Calu3 (cell line): ENCODE measurements at regions not wholly inside any gene's neighbourhood (a gene's known extent, or its start where the extent isn't known, plus 50 kb on each side); places are given as distances from the start of the nearest gene placed in this dataset.

Experiments
- BruUV-seq: library from RNA; stranded (reverse); fragments of 400-500 nt; replicated peaks from 2 replicates; lab custom pipeline; 2021; lab: Mats Ljungman, UMichigan
- CTCF ChIA-PET: fragments of 300-600 bp; sonication (Branson Sonifier 250); formaldehyde crosslinking; loops from one replicate; lab custom pipeline; 2022; ENCODE audit warnings: antibody characterized with exemption; lab: Charles Lee
- DNase-seq: peaks from one replicate; pipeline ENCODE4 v3.0.0; 2022
- H3K27ac Mint-ChIP-seq: one replicate; pipeline ENCODE4 v1.8.0; 2022; ENCODE audit warnings: mixed read lengths; ENCODE audit not compliant: unreplicated experiment
- H3K27me3 Mint-ChIP-seq: one replicate; pipeline ENCODE4 v1.8.0; 2022; ENCODE audit warnings: mixed read lengths; ENCODE audit not compliant: unreplicated experiment
- H3K36me3 Mint-ChIP-seq: one replicate; pipeline ENCODE4 v1.8.0; 2022; ENCODE audit warnings: mild to moderate bottlenecking, moderate library complexity, mixed read lengths; ENCODE audit not compliant: insufficient read depth, unreplicated experiment
- H3K4me1 Mint-ChIP-seq: one replicate; pipeline ENCODE4 v1.8.0; 2022; ENCODE audit warnings: mild to moderate bottlenecking, low read depth, mixed read lengths; ENCODE audit not compliant: unreplicated experiment
- H3K4me3 Mint-ChIP-seq: one replicate; pipeline ENCODE4 v1.8.0; 2022; ENCODE audit warnings: mild to moderate bottlenecking, low read depth, moderate library complexity, mixed read lengths; ENCODE audit not compliant: unreplicated experiment
- H3K9me3 Mint-ChIP-seq: one replicate; pipeline ENCODE4 v1.8.0; 2022; ENCODE audit warnings: low read depth, mixed read lengths; ENCODE audit not compliant: unreplicated experiment
- CTCF ChIP-seq: fragments of 200-600 bp; IDR thresholded peaks from one replicate; pipeline ENCODE4 v1.8.0; 2022; ENCODE audit warnings: antibody characterized with exemption; ENCODE audit not compliant: unreplicated experiment
- intact Hi-C: fragments of 100-400 bp; cut with micrococcal nuclease; formaldehyde crosslinking; loops from one replicate; pipeline ENCODE4 v1.10.0; 2022; ENCODE audit not compliant: unreplicated experiment

- Mint-ChIP-seq H3K27ac (no peak overlapping the region), H3K4me3 (no peak overlapping the region), H3K4me1 (peaks cover 14% of the 10 kb centered on the region), H3K36me3 (no peaks in the 10 kb centered on the region), H3K9me3 (peaks cover 2% of the 10 kb centered on the region), H3K27me3 (no peaks in the 10 kb centered on the region)
- BruUV-seq, result no TSS peak
- intact Hi-C loops, result no loop called here
- DNase-seq, result no peak
- no peak for TF ChIP-seq CTCF
- CTCF ChIA-PET, result no interaction called here
These were observed 340.9 kb upstream of the PCDH15 start for GRCh38 chr10:55141892-55142291.

- Mint-ChIP-seq H3K27ac (no peak overlapping the region), H3K4me3 (no peak overlapping the region), H3K27me3 (no peaks in the 10 kb centered on the region), H3K9me3 (peaks cover 2% of the 10 kb centered on the region), H3K4me1 (no peaks in the 10 kb centered on the region), H3K36me3 (no peaks in the 10 kb centered on the region)
- BruUV-seq, result no TSS peak
- DNase-seq, result no peak
- CTCF ChIA-PET, result no interaction called here
- TF ChIP-seq CTCF, result no peak
- intact Hi-C loops, result no loop called here
These were observed 336.0 kb upstream of the PCDH15 start for GRCh38 chr10:55137063-55137462.

- H3K36me3 Mint-ChIP-seq, result no peaks in the 10 kb centered on the region
- CTCF ChIA-PET, result interaction anchor here (0.7 kb wide), 1 partner anchor 67 kb away, joined by 3 read pairs; no protein-coding TSS in a partner anchor
- no peak overlapping the region for H3K27ac Mint-ChIP-seq
These were observed 303.7 kb upstream of the PCDH15 start for GRCh38 chr10:55104738-55105137.

DNA sequence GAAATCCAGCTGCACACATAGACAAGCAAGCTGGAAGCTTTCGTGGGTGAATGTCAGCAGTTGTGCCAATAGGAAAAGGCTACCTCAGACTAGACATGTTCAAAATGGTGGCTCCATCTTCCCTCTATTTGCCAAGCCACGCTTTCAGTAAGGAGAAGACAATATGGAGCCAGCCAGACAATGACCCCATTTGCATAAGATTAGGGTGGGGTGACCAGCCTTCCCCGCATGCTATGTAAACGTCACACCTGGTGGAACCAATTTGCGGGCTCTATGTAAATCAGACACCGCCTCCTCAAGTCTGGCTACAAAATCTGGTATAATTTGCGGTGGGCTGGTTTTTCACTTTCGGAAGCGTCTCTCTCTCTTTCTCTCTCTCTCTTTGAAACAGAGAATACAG lies 297.4 kb upstream of the PCDH15 start:
- intact Hi-C loops, result loop anchor here (10.0 kb wide), 2 partner anchors 316 to 1494 kb away; no protein-coding TSS in a partner anchor
- Mint-ChIP-seq H3K9me3 (no peaks in the 10 kb centered on the region), H3K4me3 (no peak overlapping the region), H3K27ac (no peak overlapping the region), H3K27me3 (no peaks in the 10 kb centered on the region), H3K36me3 (no peaks in the 10 kb centered on the region), H3K4me1 (no peaks in the 10 kb centered on the region)
- CTCF ChIA-PET, result no interaction called here
- no peak for DNase-seq
- no TSS peak for BruUV-seq
- no peak for TF ChIP-seq CTCF

More at GRCh38 chr10:55104738-55105137, 303.7 kb upstream of the PCDH15 start:
- no peaks in the 10 kb centered on the region for H3K4me1 Mint-ChIP-seq
- intact Hi-C loops, result no loop called here
- TF ChIP-seq CTCF, result no peak
- H3K27me3 Mint-ChIP-seq, result no peaks in the 10 kb centered on the region
- H3K9me3 Mint-ChIP-seq, result no peaks in the 10 kb centered on the region
- DNase-seq, result no peak
- no TSS peak for BruUV-seq
- H3K4me3 Mint-ChIP-seq, result no peak overlapping the region
